KOPT-K1 (cell line): ENCODE measurements at regions not wholly inside any gene's neighbourhood (a gene's known extent, or its start where the extent isn't known, plus 50 kb on each side); places are given as distances from the start of the nearest gene placed in this dataset.

Source experiments
- H3K27ac ChIP-seq: fragments of 200-600 bp; sonication (generic); 2 replicates; pipeline ENCODE4 v1.5.1; 2016; ENCODE audit warnings: antibody characterized with exemption, mild to moderate bottlenecking, low read depth, low read length; ENCODE audit not compliant: poor library complexity, severe bottlenecking
- H3K36me3 ChIP-seq: fragments of 200-600 bp; sonication (generic); 2 replicates; pipeline ENCODE4 v1.5.1; 2017; ENCODE audit warnings: antibody characterized with exemption, mild to moderate bottlenecking, low read length, moderate library complexity; ENCODE audit not compliant: insufficient read depth
- H3K9me3 ChIP-seq: fragments of 200-600 bp; sonication (generic); 2 replicates; pipeline ENCODE4 v1.5.1; 2017; ENCODE audit warnings: antibody characterized with exemption, low read length, mild to moderate bottlenecking; ENCODE audit not compliant: insufficient read depth, poor library complexity, severe bottlenecking

DNA sequence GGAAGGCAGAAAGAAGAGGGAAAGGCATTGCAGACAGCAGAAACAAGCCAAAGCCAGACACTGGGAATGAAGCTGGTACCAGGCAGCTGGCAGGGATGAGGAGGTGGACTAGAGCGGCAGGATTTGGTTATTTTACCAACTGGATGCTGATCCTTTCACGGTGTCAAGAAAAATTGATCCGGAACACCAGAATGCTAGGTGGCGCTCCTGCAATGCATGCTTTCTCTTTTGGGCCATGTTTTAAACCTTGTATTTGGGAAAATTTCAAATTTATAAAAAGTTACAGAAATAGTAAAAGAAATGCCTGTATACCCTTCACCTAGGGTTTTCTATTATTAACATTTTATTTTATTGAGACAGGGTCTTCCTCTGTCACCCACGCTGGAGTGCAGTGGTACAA lies 224.7 kb downstream of the SOX9 start:
- H3K27ac ChIP-seq = no peak overlapping the region
- no peaks in the 10 kb centered on the region for H3K36me3 ChIP-seq
- no peaks in the 10 kb centered on the region for H3K9me3 ChIP-seq

DNA sequence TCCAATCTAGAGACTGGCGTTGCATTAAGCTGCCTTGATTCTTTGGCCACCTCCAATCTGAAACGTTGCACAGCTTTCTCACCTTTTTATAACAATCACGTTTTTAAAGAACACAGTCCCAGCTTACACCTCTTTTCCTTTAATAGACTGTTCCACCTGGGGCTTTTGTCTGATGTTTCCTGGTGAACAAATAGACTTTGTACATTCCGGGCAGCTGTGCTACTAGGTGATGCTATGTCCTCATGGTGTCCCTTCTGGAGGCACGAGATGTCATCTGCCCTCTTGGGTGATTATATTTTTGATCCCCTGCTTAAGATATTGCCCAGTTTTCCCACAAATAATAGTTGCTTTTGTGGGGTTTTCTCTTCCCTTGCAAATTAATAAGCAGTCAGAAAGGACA lies 225.5 kb downstream of the SOX9 start:
- H3K36me3 ChIP-seq = no peaks in the 10 kb centered on the region
- H3K9me3 ChIP-seq = no peaks in the 10 kb centered on the region
- no peak overlapping the region for H3K27ac ChIP-seq

DNA sequence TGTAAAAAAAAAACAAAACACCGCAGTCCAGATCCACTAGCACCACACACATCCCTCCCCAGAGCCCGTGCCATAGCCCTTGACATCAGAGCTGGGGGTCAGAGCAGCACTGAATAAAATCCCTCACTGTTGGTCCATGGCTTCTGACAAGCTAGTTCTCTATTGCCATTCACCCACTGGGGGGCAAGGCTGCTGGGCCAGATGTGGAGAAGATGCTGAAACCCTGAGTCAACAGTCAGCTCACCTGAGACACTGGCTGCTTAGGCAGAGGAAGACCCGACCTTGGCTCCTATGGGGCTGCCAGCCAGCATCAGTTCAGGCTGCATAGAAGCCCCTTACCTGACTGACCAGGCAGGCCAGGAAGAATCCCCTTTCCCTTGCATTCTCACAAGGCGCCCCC lies 228.2 kb downstream of the SOX9 start:
- Histone ChIP-seq H3K36me3 (no peaks in the 10 kb centered on the region), H3K27ac (no peak overlapping the region), H3K9me3 (no peaks in the 10 kb centered on the region)

DNA sequence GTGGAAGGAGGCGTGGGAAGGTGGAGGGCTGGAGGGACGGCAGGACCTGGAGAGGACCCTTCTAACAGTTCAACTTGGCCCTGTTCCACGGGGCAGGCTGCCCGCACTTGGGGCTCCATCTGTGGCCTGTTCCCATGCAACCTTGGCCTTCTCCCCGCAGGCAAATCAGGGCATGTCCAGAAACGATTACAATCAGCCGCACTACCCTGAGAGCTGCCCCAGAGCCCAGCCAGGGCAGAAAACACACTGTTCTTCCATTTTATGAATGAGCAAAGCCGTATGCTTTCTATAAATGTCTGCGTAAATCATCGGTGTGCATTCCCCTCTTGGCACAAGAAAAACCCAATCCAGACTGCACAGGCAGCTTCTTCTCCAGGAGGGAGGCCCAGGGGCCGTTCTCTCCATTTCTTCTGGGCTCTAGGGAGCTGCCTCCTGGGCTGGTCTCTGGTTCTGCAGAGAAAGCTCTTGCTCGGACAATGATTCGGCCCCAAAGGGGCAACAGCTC lies 228.7 kb downstream of the SOX9 start:
- no peaks in the 10 kb centered on the region for H3K9me3 ChIP-seq
- no peak overlapping the region for H3K27ac ChIP-seq
- H3K36me3 ChIP-seq = no peaks in the 10 kb centered on the region

DNA sequence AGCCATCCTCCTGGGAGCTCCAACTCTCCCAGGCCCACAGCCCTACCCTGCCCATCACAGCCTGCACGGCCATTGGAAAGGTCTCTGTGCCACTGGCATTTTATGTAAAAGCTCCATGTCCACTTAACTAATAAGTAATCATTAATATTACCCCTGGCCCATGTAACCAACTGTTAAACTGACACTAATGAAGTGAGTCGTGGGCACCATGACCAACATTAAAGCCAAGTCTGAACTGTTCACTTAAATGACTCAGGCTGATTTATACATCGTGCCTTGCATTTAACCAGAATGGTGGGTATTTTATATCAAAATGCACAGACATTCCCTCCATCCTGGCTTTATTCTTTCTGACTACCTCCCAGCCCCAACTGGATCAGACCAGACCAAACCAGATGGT lies 229.3 kb downstream of the SOX9 start:
- Histone ChIP-seq H3K27ac (no peak overlapping the region), H3K36me3 (no peaks in the 10 kb centered on the region), H3K9me3 (no peaks in the 10 kb centered on the region)

DNA sequence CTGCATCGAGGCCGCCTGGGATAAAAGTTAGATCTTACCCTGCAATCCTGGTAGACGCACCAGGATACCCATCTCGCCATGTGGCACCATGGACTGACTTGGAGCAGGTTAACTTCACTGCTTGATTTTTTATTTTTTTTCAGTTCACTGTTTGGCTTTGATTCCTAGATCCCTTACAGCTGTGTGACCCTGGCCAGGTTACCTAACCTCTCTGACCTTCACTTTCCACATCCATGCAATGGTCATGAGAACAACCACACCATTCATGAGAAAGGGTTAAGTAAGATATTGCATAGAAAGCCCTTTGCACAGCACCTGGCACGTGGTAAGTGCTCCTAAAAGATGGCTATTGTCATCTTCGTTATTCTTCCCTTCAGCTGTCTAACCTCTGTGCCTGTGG lies 230.5 kb downstream of the SOX9 start:
- Histone ChIP-seq H3K9me3 (no peaks in the 10 kb centered on the region), H3K27ac (no peak overlapping the region), H3K36me3 (no peaks in the 10 kb centered on the region)

DNA sequence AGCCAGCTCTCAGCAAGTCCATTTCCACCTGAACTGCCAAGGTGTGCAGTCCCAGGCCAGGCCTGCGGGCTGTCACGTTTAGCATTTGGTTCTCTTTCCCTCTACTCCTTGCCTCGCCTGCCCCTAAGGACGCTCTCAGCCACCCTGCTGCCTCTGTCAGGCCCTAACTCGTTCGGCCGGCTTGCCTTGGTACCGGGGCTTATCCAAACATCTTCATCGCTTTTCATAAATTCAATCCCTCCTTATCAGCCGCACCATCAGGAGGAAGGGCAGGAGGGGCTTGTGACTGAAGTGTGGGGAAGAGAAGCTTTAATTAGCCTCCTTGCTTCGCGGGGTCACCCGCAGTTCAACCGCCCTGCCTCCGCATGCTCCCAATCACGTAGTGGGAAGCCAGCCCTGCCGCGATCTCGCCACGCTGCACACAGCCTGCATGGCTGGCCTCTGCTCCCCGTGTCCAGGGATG lies 231.1 kb downstream of the SOX9 start:
- Histone ChIP-seq H3K27ac (no peak overlapping the region), H3K36me3 (no peaks in the 10 kb centered on the region), H3K9me3 (no peaks in the 10 kb centered on the region)

DNA sequence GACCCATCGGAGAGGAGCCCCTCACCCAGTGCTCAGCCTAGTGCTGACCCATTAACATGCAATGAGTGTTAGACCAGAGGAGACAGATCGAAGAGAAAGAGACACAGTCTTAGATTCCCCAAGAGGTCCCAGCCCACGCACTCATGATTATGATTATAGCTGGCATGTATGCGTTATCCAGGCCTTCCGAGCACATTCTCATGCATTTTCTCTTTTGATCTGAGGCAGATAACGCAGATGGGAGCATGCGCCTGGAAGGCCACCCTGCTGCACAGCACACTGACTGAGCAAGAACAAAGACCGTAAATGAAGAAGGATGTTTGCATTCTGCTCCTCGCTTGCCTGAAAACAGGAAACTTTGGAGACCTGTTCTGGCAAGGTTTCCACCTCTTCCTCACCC lies 232.7 kb downstream of the SOX9 start:
- Histone ChIP-seq H3K9me3 (no peaks in the 10 kb centered on the region), H3K36me3 (no peaks in the 10 kb centered on the region), H3K27ac (no peak overlapping the region)

DNA sequence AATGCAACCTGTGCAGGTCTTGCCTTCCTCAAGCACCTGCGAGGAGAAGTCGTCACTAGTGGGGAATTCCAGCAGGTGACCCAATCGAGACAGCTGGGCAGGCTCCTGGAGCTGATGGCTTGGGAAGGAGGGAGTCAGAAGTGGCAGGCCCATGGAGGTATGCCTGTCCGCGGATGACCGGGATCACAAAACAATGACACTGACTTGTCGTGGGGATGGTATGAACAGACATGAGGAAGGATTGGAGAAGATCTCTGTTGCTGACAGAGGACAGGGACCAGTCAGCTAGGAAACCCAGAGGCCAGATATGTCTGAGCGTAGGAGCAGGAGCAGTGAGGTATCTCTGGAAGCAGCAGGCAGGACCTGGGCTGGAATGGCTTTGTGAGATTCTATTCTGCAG lies 233.3 kb downstream of the SOX9 start:
- Histone ChIP-seq H3K36me3 (no peaks in the 10 kb centered on the region), H3K9me3 (no peaks in the 10 kb centered on the region), H3K27ac (no peak overlapping the region)

DNA sequence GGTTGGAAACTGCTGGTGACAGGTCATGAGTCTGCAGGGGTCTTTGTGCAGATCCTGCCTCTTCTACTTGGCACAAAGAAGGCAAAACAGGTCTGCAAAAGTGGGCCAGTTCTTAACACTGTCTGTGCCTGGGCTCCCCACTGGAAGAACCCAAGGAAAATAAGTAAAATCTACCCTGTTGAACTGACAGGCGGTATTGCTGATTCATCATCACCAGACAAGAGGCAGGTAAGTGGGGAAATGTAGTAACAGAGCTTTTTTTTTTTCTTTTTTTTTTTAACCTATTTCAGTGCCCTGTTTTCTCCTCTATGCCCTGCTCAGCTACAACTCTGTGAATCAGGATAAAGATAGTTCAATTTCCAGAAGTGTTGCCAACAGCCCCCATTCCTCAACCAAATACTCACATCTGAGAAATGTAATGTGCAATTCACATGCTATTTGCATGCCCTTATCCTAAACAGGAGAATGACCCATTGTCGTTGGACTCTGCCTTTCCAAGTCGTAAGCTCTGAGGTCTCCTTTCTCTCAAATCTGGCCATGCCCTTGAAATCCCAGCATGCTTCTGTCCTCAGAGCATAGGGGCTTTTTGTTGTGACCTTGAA lies 237.0 kb downstream of the SOX9 start:
- Histone ChIP-seq H3K9me3 (peaks cover 3% of the 10 kb centered on the region), H3K27ac (no peak overlapping the region), H3K36me3 (no peaks in the 10 kb centered on the region)

DNA sequence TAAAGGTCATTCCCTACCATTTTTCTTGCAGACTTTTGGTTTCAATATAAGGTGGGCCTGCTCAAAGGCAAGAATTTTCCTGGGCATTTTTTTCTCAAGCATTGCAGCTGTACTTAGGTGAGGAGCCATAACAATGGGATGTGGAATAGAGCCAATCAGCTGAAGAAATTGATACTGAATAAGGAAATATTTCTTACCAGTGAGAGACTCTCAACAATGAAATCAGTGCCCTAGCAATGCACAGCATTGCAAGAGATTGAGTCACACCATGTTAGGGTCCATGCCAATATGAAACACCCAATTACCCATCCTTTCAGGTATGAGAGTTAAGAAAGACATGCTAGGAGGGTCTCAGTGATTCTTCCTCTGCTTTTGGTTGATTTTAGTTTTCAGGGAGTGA lies 237.6 kb downstream of the SOX9 start:
- Histone ChIP-seq H3K27ac (no peak overlapping the region), H3K9me3 (peaks cover 3% of the 10 kb centered on the region), H3K36me3 (no peaks in the 10 kb centered on the region)

DNA sequence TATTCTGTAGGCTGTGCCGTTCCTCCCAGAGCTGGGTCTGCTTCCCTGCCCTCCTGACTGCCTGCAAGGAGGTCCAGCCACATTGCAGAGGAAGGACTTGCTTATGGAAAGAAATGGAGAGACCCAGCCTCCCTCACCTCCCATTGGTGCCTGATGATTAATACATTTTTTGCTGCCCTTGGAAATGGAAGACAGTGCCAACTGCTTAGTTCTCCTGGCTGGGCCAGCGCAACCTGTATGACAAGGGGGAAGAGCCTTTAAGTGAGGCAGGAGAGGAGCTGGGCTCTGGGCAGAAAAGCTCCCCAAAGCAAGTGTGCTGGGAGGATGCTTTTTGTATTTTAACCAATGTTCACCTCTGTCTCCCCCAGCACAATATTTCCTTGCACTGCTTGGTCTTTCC lies 238.5 kb downstream of the SOX9 start:
- Histone ChIP-seq H3K36me3 (no peaks in the 10 kb centered on the region), H3K27ac (no peak overlapping the region), H3K9me3 (peaks cover 3% of the 10 kb centered on the region)

DNA sequence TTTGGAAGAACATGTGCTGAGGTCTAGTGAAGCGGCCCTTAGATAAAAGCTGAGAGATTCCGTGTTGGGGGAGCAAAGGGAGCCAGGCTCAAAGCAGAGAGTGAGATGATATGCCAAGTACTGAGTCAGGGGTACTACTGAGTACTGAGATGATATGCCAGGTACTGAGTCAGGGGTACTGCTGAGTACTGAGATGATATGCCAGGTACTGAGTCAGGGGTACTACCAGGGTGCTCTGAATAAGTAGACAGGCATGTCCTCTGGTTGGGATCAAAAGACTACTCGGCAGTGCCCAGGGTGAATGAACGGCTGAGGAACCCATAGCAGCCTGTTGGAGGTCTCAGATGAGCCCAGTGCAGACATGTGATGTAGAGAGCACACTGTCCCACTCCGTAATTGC lies 239.0 kb downstream of the SOX9 start:
- Histone ChIP-seq H3K27ac (no peak overlapping the region), H3K36me3 (no peaks in the 10 kb centered on the region), H3K9me3 (peaks cover 3% of the 10 kb centered on the region)

DNA sequence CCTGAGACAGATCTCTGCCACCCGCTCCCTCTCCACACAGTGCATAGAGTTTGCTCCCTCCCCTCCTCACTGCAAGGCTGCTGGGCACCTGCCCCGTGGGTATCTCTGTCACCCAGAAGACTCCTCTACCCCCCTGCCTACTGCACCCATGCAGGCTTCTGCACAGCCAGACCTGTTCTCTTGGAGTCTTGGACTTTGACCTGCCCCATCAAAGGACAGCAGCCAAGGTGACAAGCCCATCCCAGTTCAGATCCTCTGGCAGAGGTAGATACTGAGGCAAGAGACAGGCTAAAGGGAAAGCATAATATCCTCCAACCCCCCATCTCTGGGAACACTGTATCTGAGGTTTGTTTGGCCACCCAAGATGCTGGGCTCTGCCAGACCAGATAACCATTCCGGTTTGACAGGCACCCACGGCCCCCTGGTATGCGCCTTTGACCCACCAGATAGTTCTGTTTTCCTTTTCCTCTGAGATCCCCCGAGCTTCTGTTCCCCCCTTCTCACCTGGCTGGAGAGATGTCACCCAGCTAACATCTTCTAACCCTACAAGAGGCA lies 239.6 kb downstream of the SOX9 start:
- Histone ChIP-seq H3K36me3 (no peaks in the 10 kb centered on the region), H3K27ac (no peak overlapping the region)

DNA sequence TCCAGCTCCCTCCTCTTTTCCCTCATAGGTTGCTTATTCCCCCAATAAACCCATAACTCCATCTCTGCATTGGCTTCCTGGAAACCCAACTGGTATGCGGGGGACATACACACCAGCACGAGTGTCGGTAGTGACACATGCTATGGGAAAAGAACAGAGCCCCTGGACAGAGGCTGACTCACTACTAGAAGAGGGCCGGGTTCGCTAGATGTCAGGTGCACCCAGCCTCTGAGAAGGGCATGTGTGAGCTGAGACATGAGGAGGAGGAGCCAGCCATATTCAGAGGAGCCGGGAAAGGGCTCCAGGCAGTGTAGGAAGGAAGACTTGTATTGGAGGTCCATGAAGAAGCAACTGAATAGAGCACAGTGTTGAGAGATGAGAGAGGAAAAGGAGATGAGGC lies 241.1 kb downstream of the SOX9 start:
- H3K27ac ChIP-seq = no peak overlapping the region
- no peaks in the 10 kb centered on the region for H3K36me3 ChIP-seq
- peaks cover 3% of the 10 kb centered on the region for H3K9me3 ChIP-seq

More for the DNA sequence above, 239.6 kb downstream of the SOX9 start:
- H3K9me3 ChIP-seq = peaks cover 3% of the 10 kb centered on the region

DNA sequence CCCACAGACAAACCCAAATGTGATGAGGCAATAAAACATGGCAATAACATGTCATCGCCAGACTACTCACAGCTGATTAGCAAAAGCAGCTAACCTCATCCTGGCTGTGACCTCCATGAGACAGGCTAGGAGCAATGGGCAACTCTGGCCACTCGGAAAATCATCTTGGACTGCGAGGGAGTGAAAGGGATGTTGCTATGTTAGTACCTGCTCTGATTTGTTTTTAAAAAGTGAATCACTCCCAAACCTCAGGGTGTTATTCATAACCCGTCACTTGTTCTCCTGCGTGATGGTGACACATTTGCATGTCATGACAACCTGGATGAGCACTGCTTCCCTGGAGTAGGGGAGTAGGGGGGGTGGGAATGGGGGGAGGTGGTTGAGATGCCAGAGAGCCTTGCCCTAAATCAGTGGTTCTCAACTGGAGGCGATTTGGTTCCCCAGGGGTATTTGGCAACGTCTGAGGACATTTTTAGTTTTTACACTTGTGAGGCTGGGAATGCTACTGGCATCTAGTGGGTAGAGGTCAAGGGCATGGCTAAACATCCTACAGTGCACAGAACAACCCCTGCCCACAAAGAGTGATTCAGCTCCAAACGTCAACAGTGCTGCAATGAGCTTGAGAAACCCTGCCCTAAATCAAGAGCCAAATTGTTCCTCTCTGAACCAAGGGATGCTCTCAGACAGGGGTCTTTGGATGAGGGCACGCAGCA lies 241.7 kb downstream of the SOX9 start:
- peaks cover 3% of the 10 kb centered on the region for H3K9me3 ChIP-seq
- H3K36me3 ChIP-seq = no peaks in the 10 kb centered on the region
- H3K27ac ChIP-seq = no peak overlapping the region
